GM19438 (cell line): ENCODE measurements at regions not wholly inside any gene's neighbourhood (a gene's known extent, or its start where the extent isn't known, plus 50 kb on each side); places are given as distances from the start of the nearest gene placed in this dataset.
"Not testable (repeated sequence)": the region's sequence is repeated elsewhere in the genome, so short reads cannot be mapped to it uniquely, and the experiment has no call there.

ENCODE experiments used
- ATAC-seq: cut with Tn5 transposase; IDR thresholded peaks from one replicate; pipeline ENCODE4 v1.9.1; 2021; ENCODE audit warnings: low read depth; ENCODE audit not compliant: unreplicated experiment

DNA sequence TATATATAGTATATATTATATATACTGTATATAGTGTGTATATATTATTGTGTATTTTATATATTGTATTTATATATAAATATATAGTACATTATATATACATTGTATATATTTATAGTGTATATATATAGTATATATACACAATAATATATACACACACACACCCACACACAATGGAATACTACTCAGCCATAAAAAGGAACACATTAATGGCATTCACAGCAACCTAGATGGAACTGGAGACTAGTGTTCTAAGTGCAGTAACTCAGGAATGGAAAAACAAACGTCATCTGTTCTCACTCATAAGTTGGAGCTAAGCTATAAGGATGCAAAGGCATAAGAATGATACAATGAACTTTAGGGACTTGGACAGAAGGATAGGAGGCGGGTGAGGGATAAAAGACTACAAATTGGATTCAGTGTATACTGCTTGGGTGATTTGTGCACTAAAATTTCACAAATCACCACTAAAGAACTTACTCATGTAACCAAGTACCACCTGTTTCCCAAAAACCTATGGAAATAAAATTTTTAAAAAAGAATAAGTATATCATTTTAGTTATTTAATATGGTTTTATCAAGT, 201.9 kb upstream of the CDH11 start:
- ATAC-seq = no peak

DNA sequence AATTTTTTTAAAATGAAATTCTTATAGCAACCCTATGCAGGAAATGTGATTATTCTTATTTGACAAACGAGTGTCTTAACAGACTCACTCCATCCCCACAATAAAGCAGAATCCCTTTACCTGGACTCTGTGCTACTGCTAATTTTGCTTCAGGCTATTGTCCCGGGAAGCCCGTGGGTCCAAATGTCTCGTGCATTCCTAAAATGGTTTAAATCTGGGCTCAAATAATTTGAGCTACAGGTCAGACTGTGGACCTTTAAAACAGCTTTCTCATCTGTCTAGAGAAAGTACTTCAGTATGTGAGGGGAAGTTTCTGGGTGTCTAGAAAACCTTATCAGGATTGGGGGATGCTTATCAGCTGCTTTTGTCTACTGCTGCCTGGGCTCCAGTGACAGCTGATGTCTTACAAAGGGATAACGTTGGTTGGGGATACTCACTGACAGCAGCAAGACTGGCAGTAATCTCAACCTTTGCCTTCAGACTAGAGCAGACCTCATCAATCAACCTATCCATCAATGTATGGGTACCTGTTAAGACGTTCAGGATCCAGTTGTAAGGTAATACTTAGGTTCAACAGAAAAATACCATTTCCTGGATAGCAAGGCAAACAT, 197.9 kb upstream of the CDH11 start:
- no peak for ATAC-seq

DNA sequence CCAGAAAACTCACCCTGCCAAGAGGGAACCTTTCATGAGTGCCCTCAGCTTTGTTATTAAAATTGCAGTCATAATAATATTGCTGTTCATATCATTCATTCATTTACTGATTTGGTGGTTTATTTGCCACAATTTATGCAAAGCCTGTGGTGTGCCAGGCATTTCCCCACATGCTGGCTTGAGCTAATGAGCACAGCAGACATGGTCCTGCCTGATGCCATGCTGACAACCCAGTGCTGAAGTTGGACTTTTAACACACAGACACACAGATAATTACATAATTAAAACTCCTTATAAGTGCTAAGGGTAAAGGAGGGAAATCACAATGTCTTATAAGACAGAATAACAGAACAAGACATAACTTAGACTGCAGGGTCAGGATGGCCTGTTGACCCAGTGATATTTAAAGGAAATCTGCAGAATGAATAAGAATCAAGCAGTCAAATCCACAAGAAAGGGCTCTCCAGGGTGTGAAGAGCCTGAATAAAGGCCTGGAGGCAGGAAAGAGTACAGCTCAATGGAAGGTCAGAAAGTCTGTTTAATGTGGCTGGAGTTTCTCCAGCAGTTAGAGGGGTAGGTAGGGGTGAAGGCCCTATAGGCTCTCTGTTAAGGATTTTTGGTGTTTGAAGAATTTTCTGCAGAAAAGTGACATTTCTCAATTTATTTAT, 196.9 kb upstream of the CDH11 start:
- ATAC-seq = no peak

DNA sequence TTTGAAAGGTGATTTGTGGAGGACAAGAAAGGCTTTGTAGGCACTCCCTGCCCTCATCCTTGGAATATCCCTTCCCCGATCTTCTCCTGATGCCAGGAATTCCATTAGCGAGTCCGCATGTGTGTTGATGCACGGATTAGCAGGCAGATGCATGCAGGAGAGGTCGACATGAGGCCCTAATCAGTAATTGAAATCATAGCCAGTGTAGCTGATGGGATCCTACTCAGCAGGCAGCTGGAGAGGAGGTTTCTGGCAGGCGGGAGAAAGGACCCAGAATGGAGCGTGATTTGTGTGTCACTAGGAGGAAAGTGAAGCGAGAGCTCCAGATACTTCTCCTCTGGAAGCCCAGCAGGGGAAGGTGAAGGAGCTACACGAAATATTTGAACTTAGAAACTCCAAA, 196.3 kb upstream of the CDH11 start:
- ATAC-seq = no peak

DNA sequence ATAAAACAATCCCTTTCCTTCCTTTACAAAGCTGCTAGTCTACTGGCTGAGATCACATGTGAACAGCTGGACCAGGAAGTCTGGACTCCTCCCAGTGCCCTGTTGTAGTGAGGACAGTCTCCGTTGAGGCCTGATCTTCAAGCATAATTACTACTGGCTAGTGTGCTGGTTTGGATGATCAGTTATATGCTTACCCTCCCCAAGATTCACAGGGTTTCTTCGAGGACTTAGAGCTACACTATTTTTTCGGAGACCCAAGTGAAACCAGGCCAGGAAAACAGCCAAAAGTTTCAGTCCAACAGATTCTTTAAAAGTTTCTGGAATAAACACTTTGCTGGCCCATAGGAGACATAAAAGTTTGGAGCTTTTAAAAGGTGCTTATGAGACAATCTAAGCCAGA, 194.9 kb upstream of the CDH11 start:
- ATAC-seq = no peak

DNA sequence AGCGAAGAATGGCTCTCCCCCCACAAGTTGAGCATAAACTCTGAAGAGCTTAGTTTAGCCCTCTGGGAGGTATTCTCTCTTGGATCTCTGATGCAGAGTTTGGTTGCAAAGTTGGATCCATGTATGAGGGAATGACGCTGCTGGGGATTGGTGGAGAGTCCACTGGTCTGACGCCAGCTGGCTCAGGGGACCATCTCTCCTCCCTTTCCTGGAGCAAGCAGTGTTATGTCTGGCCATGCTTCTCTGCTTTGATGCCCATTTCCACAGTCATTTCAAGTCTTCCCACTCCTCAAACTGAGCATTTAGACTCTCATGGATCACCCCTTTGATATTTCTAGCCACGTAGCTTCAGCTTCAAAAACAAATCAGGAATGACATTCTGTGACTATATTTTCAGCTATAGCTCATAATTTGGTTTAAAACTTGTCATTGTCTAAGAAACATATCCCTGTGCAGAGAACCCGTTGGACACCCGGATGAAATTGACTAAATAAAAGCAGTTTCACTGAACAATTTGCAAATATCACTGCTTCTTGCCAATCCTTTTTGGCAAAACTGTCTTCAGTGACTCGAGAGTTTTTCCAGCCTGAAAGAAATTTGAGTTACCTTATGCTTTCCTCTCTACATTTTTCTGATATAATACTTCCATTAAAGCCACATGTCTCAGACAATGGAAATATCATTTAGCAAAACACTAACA, 193.4 kb upstream of the CDH11 start:
- ATAC-seq = no peak

DNA sequence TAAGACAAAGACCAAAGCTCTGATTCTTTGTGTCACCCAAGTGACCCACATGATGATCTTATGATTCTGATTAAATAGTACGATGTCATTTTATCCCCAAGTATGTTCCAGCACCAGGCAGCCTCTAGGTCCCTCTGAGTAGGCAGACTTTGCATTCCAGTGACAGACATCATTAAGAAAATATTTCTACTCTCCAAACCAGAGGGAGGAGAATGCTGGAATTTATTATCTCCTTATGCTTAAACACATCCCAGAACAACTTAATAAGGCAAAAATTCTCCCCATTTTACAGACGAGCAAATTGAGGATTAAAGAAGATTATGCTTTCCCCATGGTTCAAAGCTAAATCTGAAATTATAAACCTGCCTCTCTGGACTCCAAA, 192.8 kb upstream of the CDH11 start:
- no peak for ATAC-seq

DNA sequence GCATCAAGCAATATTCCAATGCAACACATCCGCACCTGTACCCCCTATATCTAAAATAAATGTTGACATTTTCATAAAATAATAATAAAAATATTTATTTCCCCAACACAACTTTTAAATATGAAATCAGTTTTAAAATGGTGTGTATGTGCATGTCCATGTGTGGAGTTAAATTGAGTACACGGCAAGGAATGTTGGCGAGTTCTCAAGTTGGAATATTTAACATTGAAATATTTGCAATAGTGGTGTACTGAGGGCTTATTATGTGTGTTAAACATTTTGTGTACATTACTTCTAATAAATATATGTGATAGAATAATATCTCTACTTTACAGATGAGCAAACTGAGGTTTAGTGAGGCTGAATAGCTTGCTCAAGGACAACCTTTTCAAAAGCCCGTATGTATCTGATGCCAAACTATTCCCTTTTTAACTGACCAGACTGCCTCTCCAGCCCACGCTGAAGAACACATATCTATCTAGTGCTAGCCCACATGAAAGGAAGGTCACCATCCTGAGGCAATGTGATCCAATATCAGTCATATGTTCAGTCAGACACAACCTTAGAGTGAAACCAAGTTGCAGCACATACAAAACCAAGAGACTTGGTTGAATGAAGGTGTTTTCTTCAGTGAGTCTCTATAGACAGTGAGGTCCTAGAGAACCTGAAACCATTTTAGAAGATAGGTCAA, 192.2 kb upstream of the CDH11 start:
- no peak for ATAC-seq

DNA sequence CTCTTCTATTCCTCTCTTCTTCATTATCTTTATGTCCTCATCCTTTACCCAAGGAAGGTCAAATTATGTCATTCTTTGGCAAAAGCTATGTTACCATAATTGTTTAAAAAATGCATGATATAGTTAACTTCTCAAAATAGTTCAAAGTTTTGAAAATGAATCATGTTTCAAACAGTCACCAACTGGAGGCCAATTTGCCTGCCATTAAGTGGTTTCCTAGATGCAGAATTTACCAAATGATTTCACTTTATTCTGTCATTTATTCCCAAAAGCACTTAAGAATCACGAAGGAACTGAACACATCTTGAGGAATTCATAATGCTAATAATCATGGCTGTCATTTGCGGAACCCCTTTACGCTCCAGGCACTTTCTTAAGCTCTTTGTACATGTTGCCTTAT, 190.9 kb upstream of the CDH11 start:
- ATAC-seq = no peak

DNA sequence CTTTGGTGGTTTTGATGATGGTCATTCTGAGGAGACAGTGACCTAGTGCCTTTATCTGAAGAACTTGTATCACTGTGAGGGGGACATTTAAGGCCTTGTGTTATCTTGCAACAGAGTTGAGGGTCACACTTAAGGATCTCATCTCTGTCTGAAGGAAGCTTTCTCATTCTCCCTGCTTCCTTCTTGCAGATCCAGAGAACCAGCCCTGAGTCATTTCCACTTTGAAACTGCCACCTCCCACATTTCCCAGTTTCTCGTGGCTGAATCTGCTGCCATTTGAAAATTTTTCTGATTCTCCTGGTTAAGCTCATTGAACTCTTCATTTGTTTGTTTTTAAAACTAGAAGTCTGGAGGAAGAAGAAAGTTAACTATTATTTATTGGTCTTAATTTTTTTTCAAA, 190.2 kb upstream of the CDH11 start:
- no peak for ATAC-seq

DNA sequence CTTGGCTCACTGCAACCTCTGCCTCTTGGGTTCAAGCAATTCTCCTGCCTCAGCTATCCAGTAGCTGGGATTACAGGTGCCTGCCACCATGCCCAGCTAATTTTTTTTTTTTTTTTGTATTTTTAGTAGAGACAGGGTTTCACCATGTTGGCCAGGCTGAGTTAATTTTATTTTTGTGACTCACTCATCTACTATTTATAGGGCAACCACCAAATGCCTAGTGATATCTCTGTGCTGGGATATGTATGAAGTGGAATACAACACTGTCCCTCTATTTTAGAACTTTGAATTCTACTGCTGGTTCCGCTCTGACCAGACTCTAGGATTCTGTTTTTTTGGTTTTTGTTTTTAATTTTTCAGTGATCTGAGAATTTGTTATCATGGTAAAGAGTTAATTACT, 188.6 kb upstream of the CDH11 start:
- not testable (repeated sequence) for ATAC-seq

DNA sequence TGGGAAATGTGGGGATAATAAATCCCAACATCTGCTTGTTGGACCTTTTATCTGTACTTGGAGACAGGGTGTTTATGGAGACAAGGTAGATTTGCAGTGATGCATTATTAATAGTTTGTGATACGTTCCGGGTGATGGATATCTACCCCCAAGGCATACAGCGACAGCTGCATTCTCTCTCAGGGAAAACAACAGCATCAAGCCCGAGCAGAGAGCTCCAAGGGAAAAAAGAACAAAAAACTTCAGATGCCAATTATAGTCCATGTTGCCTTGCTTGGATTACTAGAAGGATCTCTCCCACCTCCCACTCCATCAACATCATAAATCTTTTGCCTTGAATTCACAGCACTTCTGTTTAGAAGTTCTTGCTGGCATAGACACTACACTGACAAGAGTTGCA, 187.5 kb upstream of the CDH11 start:
- no peak for ATAC-seq

DNA sequence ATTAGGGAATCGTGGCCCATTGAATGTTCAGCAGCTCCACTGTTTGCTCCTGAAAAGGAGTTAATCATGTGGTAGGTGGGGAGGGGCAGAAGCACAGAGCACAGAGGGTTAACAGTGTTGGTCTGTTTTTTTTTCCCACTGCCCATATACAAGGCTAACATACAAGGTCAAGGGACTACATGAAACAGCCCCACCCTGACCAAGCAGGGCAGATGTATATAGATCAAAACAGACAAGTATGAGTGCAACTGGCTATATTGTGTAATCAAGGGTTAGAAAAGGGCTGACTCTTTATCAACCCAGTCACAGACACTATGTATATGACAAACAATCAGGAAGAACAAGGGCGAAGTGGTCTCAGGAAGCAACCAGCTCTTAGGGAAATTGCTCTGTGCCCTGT, 186.6 kb upstream of the CDH11 start:
- ATAC-seq = no peak

DNA sequence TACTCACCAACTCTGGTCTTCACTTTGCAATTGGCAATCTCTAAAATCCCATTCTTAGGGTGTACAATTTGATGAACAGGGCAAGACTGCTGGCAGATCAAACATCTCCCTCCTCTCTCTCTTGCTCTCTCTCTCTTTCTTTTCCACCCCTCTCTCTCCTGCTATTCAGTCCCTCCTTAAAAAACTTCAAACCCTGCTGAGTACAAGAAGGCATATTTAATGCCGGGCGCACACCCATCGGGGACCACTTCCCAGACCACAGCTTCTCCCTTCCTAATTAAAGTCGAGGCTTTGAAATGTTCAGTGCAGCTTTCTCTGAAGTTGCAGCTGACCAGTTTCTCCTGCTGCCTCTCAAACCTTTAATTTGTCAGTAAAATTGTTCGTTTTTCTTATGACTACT, 185.4 kb upstream of the CDH11 start:
- no peak for ATAC-seq

DNA sequence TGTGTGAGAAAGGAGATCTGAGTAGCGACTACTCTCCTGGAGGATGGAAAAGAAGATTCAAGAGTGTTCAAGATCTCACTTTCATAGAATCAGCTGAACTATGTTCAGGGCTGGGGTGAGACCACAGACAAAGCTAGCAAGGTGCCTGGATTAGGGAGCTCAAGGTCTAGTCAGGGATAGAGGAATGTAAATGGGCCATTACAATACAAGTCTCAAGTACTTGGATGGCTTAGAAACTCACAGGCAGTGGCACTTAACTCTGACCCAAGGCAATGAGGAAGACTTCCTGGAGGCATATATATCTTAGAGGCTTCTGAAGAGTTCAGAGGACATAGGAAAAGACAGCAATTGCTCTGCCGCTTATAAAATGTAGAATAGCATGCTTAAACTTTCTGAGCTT, 184.9 kb upstream of the CDH11 start:
- no peak for ATAC-seq

DNA sequence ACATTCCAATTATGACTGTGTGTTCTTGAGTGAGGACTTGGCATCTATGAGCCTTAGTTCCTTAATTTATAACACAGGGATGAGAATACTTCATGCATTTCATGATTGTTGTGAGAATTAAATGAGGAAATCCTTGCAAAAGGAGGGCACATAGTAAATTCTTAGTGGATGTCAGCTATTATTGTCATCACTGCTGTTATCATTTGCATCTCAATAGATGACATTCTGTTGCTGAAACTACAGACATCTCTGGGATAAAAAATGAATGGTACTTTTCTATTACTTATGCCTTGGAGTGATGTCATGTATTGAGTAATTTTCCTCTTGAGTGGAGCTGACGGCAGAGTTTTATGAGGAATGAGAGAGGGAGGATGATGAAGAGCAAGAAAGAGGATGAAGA, 184.4 kb upstream of the CDH11 start:
- no peak for ATAC-seq

DNA sequence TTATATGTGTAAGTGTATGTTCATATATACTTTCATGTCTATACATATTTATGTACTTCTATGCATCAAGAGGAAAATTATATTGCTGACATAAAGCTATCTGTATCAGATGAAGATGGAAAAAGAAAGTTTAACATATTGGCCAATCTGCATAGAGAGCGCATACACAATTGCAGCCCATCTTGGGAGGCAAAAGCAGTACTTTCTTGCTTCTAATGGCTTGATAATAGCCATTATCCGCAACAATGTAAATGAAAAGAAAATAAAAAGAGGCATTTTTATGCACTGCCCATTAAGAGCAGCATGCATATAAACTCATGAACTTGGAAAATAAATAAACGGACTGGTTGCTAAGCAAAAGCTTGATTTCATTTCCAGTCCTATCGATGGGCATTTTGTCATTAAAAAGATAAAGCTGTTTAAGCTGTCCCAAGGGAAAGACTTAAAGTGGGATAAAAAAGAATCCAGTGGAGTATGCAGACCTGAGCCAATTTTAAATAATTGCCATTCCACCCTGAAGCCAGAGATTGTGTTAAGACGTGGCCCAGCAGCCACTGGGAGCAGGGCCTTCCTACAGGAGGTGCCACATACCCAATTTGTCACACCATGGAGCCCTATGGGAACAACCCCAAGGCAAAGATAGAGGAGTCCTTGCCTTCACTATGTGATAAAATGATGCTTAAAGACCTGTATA, 183.6 kb upstream of the CDH11 start:
- no peak for ATAC-seq

DNA sequence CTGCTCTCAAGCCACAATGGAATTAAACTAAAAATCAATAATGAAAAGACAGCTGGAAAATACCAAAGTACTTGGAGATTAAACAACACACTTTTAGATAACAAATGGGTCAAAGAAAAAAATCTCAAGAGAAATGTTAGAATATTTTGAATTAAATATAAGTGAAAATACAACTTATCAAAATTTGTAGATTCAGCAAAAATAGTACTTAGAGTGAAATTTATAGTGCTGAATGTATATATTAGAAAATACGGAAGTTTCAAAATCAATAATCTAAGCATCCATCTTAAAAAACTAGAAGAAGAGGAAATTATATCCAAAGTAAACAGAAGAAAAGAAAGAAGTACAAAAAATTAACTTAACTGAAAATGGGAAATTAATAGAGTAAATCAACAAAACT, 179.2 kb upstream of the CDH11 start:
- ATAC-seq = no peak

DNA sequence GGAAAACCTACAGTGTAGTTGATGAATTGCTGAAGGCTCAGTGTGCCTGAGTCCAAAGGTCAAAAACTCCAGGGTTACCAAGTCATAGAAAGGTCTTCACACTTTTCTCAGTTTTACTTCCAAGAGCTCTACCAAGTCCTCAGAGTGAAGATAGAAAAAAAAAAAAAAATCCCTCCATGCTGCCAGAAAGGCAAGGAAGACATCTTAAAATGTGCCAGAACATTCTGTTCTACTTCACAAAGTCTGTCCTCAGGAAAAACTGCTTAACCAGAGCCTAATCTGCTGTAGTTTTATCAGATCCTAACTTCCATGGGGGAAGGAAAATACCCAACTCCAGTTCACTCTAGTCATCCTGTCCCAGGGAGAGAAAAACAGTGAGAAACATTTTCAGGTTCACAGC, 175.6 kb upstream of the CDH11 start:
- no peak for ATAC-seq

DNA sequence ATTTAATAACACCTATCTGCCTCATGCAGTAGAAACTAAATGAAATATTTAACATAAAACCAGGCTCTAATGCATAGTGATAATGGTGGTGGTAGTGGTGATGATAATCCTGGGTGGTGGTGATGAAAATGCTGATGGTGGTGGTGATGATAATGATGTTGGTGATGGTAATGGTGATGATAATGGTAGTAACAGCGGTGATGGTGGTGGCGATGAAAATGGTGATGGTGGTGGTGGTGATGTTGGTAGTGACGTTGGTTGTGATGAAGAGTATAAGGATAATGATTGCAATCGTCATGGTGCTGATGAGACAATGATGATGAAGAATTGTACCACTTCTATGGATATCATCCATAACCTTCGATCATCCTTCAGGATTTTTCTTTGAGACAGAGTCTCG, 173.7 kb upstream of the CDH11 start:
- ATAC-seq = no peak

DNA sequence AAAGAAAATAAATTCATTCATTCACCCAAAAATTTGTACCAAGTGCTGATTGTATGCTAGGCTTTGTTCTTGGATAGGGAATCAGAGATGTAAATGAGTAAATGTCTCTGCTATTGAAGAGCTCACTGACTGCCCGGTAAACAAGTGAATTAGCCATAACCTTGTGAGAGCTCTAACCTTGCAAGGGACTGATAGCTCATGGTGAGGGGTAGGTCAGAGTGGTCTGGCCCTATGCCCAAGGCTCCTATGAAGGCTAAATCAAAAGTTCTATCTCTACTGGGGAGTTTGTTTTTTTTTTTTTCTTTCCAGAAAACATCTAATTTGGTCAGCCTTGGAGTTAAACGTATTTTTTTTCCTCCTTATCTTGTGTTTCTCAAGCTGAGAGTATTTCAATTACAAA, 172.8 kb upstream of the CDH11 start:
- no peak for ATAC-seq
